ENCODE measurements at regions not wholly inside any gene's neighbourhood (a gene's known extent, or its start where the extent isn't known, plus 50 kb on each side); places are given as distances from the start of the nearest gene placed in this dataset.

DNA sequence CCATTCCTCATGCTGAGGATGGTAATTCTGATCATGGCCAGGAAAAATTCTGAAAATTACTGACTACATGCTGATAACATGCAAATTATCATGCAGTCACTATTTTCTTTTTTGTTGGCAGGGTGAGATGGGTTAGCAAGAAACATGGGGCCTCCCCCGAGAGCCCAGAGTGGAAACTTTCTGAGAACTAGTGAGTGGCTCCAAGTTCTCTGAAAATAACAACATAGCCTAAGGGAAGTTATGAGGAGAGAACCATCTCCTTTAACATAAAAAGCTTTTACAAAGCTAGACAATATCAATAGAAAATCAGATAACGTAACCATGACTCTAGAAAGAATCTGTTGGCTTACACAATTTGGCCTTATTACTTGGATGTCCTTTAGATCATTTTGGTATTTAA lies 254.2 kb downstream of the PLOD2 start:
- TF ChIP-seq CTCF (conservative IDR thresholded peaks at IDR 0.05; ENCODE audit: low read depth in 2 of 2), result no peak
- no peak for TF ChIP-seq POLR2AphosphoS5 (IDR thresholded peaks at IDR 0.05; ENCODE audit: low read depth)
- TF ChIP-seq, protein P1, sequence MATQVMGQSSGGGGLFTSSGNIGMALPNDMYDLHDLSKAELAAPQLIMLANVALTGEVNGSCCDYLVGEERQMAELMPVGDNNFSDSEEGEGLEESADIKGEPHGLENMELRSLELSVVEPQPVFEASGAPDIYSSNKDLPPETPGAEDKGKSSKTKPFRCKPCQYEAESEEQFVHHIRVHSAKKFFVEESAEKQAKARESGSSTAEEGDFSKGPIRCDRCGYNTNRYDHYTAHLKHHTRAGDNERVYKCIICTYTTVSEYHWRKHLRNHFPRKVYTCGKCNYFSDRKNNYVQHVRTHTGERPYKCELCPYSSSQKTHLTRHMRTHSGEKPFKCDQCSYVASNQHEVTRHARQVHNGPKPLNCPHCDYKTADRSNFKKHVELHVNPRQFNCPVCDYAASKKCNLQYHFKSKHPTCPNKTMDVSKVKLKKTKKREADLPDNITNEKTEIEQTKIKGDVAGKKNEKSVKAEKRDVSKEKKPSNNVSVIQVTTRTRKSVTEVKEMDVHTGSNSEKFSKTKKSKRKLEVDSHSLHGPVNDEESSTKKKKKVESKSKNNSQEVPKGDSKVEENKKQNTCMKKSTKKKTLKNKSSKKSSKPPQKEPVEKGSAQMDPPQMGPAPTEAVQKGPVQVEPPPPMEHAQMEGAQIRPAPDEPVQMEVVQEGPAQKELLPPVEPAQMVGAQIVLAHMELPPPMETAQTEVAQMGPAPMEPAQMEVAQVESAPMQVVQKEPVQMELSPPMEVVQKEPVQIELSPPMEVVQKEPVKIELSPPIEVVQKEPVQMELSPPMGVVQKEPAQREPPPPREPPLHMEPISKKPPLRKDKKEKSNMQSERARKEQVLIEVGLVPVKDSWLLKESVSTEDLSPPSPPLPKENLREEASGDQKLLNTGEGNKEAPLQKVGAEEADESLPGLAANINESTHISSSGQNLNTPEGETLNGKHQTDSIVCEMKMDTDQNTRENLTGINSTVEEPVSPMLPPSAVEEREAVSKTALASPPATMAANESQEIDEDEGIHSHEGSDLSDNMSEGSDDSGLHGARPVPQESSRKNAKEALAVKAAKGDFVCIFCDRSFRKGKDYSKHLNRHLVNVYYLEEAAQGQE (IDR thresholded peaks at IDR 0.05; ENCODE audit: unreplicated experiment), result no peak
- TF ChIP-seq ZNF331 (CRISPR knock-in tag; IDR thresholded peaks at IDR 0.05; ENCODE audit: low read depth), result no peak
- TF ChIP-seq, protein P2, sequence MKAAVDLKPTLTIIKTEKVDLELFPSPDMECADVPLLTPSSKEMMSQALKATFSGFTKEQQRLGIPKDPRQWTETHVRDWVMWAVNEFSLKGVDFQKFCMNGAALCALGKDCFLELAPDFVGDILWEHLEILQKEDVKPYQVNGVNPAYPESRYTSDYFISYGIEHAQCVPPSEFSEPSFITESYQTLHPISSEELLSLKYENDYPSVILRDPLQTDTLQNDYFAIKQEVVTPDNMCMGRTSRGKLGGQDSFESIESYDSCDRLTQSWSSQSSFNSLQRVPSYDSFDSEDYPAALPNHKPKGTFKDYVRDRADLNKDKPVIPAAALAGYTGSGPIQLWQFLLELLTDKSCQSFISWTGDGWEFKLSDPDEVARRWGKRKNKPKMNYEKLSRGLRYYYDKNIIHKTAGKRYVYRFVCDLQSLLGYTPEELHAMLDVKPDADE (IDR thresholded peaks at IDR 0.05), result no peak
- no peak for TF ChIP-seq NANOG (IDR thresholded peaks at IDR 0.05; ENCODE audit: borderline replicate concordance)
- TF ChIP-seq EZH2 (IDR thresholded peaks at IDR 0.05; ENCODE audit: low read depth, unreplicated experiment), result no peak
- no peak for TF ChIP-seq JUNB (IDR thresholded peaks at IDR 0.05; ENCODE audit: unreplicated experiment)
